CD4-positive, alpha-beta T cell (primary cell): ENCODE measurements at regions not wholly inside any gene's neighbourhood (a gene's known extent, or its start where the extent isn't known, plus 50 kb on each side); places are given as distances from the start of the nearest gene placed in this dataset.

ENCODE experiments used
- ATAC-seq: fragments of 200-7000 bp; cut with Tn5 transposase; one replicate; pipeline ENCODE4 v1.10.0; 2022; ENCODE audit warnings: mild to moderate bottlenecking; ENCODE audit not compliant: poor library complexity
- CTCF ChIA-PET: fragments of 350-600 bp; sonication (Branson Sonifier 250); formaldehyde crosslinking; loops from one replicate; lab custom pipeline; 2021; ENCODE audit warnings: antibody characterized with exemption, inconsistent platforms; lab: Charles Lee
- POLR2A ChIA-PET: fragments of 350-600 bp; sonication (Branson Sonifier 250); formaldehyde crosslinking; loops from one replicate; lab custom pipeline; 2021; ENCODE audit warnings: antibody characterized with exemption, inconsistent platforms; lab: Charles Lee
- DNase-seq, 14 experiments: peaks; one replicate each; pipeline ENCODE4 v3.0.0-alpha.2; 2013 to 2020; ENCODE audit warnings: mixed read lengths in 2 of 14
- H3K27ac ChIP-seq, 2 donors: one replicate each; pipeline versions ENCODE4 v1.5.1 to v1.7.0; 2013; ENCODE audit warnings: low read length in 2 of 2, low read depth in 1 of 2, mild to moderate bottlenecking in 1 of 2
- H3K27me3 ChIP-seq, 2 experiments: 1 replicate in 1 of 2; 2 replicates in 1 of 2; pipeline versions ENCODE4 v1.6.1 to v1.7.0; 2013; ENCODE audit warnings: low read length in 2 of 2, control low read depth in 1 of 2, mild to moderate bottlenecking in 1 of 2, moderate library complexity in 1 of 2; ENCODE audit not compliant: insufficient read depth in 2 of 2, control insufficient read depth in 1 of 2
- H3K36me3 ChIP-seq: one replicate; pipeline ENCODE4 v1.6.1; 2013; ENCODE audit warnings: low read length, control low read depth; ENCODE audit not compliant: insufficient read depth
- H3K4me1 ChIP-seq: one replicate; pipeline ENCODE4 v1.6.1; 2013; ENCODE audit warnings: low read length, control low read depth; ENCODE audit not compliant: insufficient read depth
- H3K4me3 ChIP-seq: one replicate; pipeline ENCODE4 v1.5.1; 2013; ENCODE audit warnings: mild to moderate bottlenecking, low read length, moderate library complexity
- H3K9me3 ChIP-seq, 2 experiments: 1 replicate in 1 of 2; 2 replicates in 1 of 2; pipeline versions ENCODE4 v1.6.1 to v1.7.0; 2013; ENCODE audit warnings: low read length in 2 of 2, mild to moderate bottlenecking in 2 of 2, control low read depth in 1 of 2, moderate library complexity in 1 of 2; ENCODE audit not compliant: control insufficient read depth in 1 of 2, insufficient read depth in 1 of 2
- H3K27ac Mint-ChIP-seq: one replicate; pipeline ENCODE4 v1.8.0; 2020; ENCODE audit warnings: mixed read lengths
- H3K27me3 Mint-ChIP-seq: one replicate; pipeline ENCODE4 v1.8.0; 2021; ENCODE audit warnings: mixed read lengths
- H3K36me3 Mint-ChIP-seq: one replicate; pipeline ENCODE4 v1.8.0; 2021; ENCODE audit warnings: low read depth, mixed read lengths
- H3K4me1 Mint-ChIP-seq: one replicate; pipeline ENCODE4 v1.8.0; 2021; ENCODE audit warnings: low read depth, mixed read lengths
- H3K4me3 Mint-ChIP-seq: one replicate; pipeline ENCODE4 v1.8.0; 2020; ENCODE audit warnings: mild to moderate bottlenecking, mixed read lengths
- H3K9me3 Mint-ChIP-seq: one replicate; pipeline ENCODE4 v1.8.0; 2020; ENCODE audit warnings: mixed read lengths
- intact Hi-C, 2 experiments: fragments of 100-400 bp; cut with DNase I in 1 of 2; cut with micrococcal nuclease in 1 of 2; formaldehyde crosslinking; loops; one replicate each; pipeline versions ENCODE4 v1.15.1 to v1.9.0; 2023 to 2025; cut with DNase I, micrococcal nuclease
- TF ChIP-seq, protein P1 (sequence below): fragments of 200-600 bp; IDR thresholded peaks from one replicate; pipeline ENCODE4 v1.8.0; 2022; ENCODE audit warnings: antibody characterized with exemption, mild to moderate bottlenecking

DNA sequence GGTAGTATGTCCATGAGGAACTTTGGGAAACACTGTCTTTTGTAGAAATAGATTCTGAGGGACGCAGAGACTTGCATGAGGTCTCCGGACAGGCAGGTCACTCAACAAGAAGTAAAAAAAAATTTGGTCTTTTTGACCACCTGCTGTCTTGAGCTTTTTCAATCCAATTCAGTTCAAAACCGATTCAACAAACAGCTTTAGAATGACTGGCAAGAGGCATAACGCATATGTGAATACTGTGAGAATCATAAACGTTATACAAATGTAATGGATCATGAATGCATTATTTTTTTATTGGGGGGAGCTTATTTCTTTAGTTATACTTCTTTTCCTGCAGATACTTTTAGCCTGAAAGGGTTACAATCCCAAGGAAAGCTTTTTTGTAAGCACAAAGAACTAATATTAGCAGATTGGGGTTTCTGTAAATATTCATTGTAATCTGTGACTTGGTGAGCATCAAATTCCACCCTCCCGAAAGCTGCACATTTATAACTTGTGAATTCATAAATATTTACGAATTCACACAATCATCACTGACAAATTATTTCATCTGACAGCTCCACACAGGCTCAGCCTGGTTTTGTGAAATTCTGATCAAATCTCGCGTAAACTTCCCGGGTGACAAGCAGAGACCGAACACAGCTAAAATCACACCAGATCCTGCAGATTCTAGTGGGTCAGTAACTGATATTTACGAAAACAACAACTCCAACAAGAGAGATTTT is 507.7 kb downstream of the MN1 start:
- ChIA-PET POLR2A (no interaction called here), CTCF (no interaction called here)
- H3K4me1 Mint-ChIP-seq, result no peaks in the 10 kb centered on the region
- Histone ChIP-seq H3K27ac (no peak overlapping the region), H3K9me3 (no peaks in the 10 kb centered on the region), H3K4me1 (no peaks in the 10 kb centered on the region), H3K4me3 (no peak overlapping the region), H3K27me3 (peaks cover 2 to 16% of the 10 kb centered on the region in 2 experiments), H3K36me3 (no peaks in the 10 kb centered on the region)
- intact Hi-C loops, result no loop called here
- no peak overlapping the region for H3K4me3 Mint-ChIP-seq
- peaks cover 39% of the 10 kb centered on the region for H3K27me3 Mint-ChIP-seq
- no peak for ATAC-seq
- no peak for DNase-seq
- no peak overlapping the region for H3K27ac Mint-ChIP-seq
- TF ChIP-seq, protein P1, sequence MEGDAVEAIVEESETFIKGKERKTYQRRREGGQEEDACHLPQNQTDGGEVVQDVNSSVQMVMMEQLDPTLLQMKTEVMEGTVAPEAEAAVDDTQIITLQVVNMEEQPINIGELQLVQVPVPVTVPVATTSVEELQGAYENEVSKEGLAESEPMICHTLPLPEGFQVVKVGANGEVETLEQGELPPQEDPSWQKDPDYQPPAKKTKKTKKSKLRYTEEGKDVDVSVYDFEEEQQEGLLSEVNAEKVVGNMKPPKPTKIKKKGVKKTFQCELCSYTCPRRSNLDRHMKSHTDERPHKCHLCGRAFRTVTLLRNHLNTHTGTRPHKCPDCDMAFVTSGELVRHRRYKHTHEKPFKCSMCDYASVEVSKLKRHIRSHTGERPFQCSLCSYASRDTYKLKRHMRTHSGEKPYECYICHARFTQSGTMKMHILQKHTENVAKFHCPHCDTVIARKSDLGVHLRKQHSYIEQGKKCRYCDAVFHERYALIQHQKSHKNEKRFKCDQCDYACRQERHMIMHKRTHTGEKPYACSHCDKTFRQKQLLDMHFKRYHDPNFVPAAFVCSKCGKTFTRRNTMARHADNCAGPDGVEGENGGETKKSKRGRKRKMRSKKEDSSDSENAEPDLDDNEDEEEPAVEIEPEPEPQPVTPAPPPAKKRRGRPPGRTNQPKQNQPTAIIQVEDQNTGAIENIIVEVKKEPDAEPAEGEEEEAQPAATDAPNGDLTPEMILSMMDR, result no peak
- no peaks in the 10 kb centered on the region for H3K36me3 Mint-ChIP-seq
- no peaks in the 10 kb centered on the region for H3K9me3 Mint-ChIP-seq

DNA sequence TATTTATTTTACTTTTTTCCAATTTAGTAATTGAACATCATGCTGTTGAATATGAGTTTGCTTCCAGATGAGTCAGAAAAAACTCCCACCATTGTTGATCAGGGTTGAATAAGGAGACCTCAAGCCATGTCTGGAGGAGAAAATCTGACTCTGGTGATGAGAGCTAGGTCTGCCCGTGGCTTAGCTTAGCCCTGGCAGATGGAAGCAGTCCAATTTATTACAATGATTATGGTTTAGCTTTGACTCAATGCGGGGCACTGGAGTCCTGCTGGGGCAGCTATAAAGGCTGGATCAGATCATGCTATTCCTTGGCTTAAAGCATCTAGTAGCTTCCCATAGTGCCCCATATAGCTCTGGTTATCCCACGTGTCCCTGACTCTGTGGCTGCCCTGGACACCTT is 506.5 kb downstream of the MN1 start:
- ATAC-seq (no peak), DNase-seq (no peak)
- H3K27me3 ChIP-seq, result peaks cover 6 to 16% of the 10 kb centered on the region in 2 experiments
- H3K9me3 ChIP-seq, result peaks cover 0 to 6% of the 10 kb centered on the region in 2 experiments
- TF ChIP-seq, protein P1, result no peak
- Mint-ChIP-seq H3K27me3 (peaks cover 46% of the 10 kb centered on the region), H3K4me1 (no peaks in the 10 kb centered on the region), H3K4me3 (no peak overlapping the region), H3K36me3 (no peaks in the 10 kb centered on the region), H3K27ac (no peak overlapping the region), H3K9me3 (no peaks in the 10 kb centered on the region)
- ChIA-PET POLR2A (no interaction called here), CTCF (no interaction called here)
- intact Hi-C loops, result no loop called here
- H3K36me3 ChIP-seq, result no peaks in the 10 kb centered on the region
- no peak overlapping the region for H3K4me3 ChIP-seq
- no peaks in the 10 kb centered on the region for H3K4me1 ChIP-seq
- H3K27ac ChIP-seq, result no peak overlapping the region

DNA sequence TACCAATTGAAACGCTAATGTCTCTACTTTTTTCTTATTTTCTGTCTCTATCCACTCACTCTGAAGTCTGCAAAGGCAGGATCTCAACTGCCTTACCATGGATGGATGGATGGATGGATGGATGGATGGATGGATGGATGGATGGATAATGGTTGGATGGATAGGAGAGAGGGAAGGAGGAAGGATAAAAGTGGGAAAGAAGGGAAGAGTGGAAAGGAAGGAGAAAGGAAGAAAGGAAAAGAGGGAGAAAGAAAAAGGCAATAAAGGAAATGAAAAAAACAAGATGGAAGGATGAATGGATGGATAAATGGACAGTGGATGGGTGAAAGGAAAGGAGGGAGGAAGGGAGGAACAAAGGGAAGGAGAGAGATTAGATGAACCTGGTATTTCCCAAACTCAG is 506.0 kb downstream of the MN1 start:
- Mint-ChIP-seq H3K4me3 (no peak overlapping the region), H3K27ac (no peak overlapping the region), H3K36me3 (no peaks in the 10 kb centered on the region), H3K4me1 (no peaks in the 10 kb centered on the region), H3K27me3 (peaks cover 46% of the 10 kb centered on the region), H3K9me3 (no peaks in the 10 kb centered on the region)
- Histone ChIP-seq H3K9me3 (peaks cover 0 to 8% of the 10 kb centered on the region in 2 experiments), H3K27ac (no peak overlapping the region), H3K36me3 (no peaks in the 10 kb centered on the region), H3K27me3 (peaks cover 6 to 16% of the 10 kb centered on the region in 2 experiments), H3K4me1 (no peaks in the 10 kb centered on the region), H3K4me3 (no peak overlapping the region)
- ATAC-seq, result no peak
- ChIA-PET CTCF (no interaction called here), POLR2A (no interaction called here)
- TF ChIP-seq, protein P1, result no peak
- intact Hi-C loops, result no loop called here
- no peak for DNase-seq
